GM23338 (cell line): ENCODE measurements at regions not wholly inside any gene's neighbourhood (a gene's known extent, or its start where the extent isn't known, plus 50 kb on each side); places are given as distances from the start of the nearest gene placed in this dataset.

Experiments
- ATAC-seq: fragments of 200-7000 bp; cut with Tn5 transposase; 3 replicates; pipeline ENCODE4 v1.9.1; 2020
- DNase-seq: peaks from one replicate; pipeline ENCODE4 v3.0.0-alpha.2; 2015; ENCODE audit warnings: low spot score
- H2AFZ ChIP-seq: fragments of 200-600 bp; sonication (generic); 2 replicates; pipeline ENCODE4 v1.8.0; 2016; ENCODE audit warnings: antibody characterized with exemption, mild to moderate bottlenecking, moderate library complexity
- H3F3A ChIP-seq: fragments of 200-600 bp; sonication (generic); replicated peaks from 2 replicates; pipeline ENCODE4 v1.8.0; 2017; ENCODE audit warnings: antibody characterized with exemption, mixed run types, low read depth
- H3K27ac ChIP-seq: fragments of 200-600 bp; sonication (generic); 2 replicates; pipeline ENCODE4 v1.6.1; 2016; ENCODE audit warnings: low read depth
- H3K27me3 ChIP-seq: fragments of 200-600 bp; sonication (generic); 2 replicates; pipeline ENCODE4 v1.8.0; 2016; ENCODE audit warnings: mild to moderate bottlenecking, mixed run types, moderate library complexity; ENCODE audit not compliant: insufficient read depth
- H3K36me3 ChIP-seq: fragments of 200-600 bp; sonication (generic); 2 replicates; pipeline ENCODE4 v1.8.0; 2016; ENCODE audit warnings: mild to moderate bottlenecking; ENCODE audit not compliant: insufficient read depth
- H3K4me1 ChIP-seq: fragments of 200-600 bp; sonication (generic); 2 replicates; pipeline ENCODE4 v1.8.0; 2016; ENCODE audit warnings: mild to moderate bottlenecking, moderate library complexity; ENCODE audit not compliant: insufficient read depth
- H3K4me2 ChIP-seq: fragments of 200-600 bp; sonication (generic); 2 replicates; pipeline ENCODE4 v1.7.1; 2017; ENCODE audit warnings: mixed run types
- H3K4me3 ChIP-seq: fragments of 200-600 bp; sonication (generic); 2 replicates; pipeline ENCODE4 v1.6.1; 2016; ENCODE audit warnings: mixed run types
- H3K79me2 ChIP-seq: fragments of 200-600 bp; sonication (generic); replicated peaks from 2 replicates; pipeline ENCODE4 v1.8.0; 2017; ENCODE audit warnings: mild to moderate bottlenecking; ENCODE audit not compliant: insufficient read depth
- H3K9me2 ChIP-seq: fragments of 200-600 bp; sonication (generic); 2 replicates; pipeline ENCODE4 v1.8.0; 2017; ENCODE audit not compliant: insufficient read depth
- H4K20me1 ChIP-seq: fragments of 200-600 bp; sonication (generic); replicated peaks from 2 replicates; pipeline ENCODE4 v1.8.0; 2017; ENCODE audit warnings: mild to moderate bottlenecking; ENCODE audit not compliant: insufficient read depth
- H3K27ac Mint-ChIP-seq: 2 replicates; pipeline ENCODE4 v1.8.0; 2020; ENCODE audit warnings: inconsistent platforms, mild to moderate bottlenecking, moderate library complexity, mixed read lengths
- H3K27me3 Mint-ChIP-seq: 3 replicates; pipeline ENCODE4 v1.8.0; 2022; ENCODE audit warnings: low read depth, mild to moderate bottlenecking, moderate library complexity, mixed read lengths, inconsistent platforms; ENCODE audit not compliant: insufficient read depth, poor library complexity
- H3K36me3 Mint-ChIP-seq: 3 replicates; pipeline ENCODE4 v1.8.0; 2021; ENCODE audit warnings: low read depth, mild to moderate bottlenecking, inconsistent platforms, moderate library complexity, mixed read lengths
- H3K4me1 Mint-ChIP-seq: 3 replicates; pipeline ENCODE4 v1.8.0; 2020; ENCODE audit warnings: mild to moderate bottlenecking, inconsistent platforms, mixed read lengths
- H3K4me3 Mint-ChIP-seq: 3 replicates; pipeline ENCODE4 v1.8.0; 2021; ENCODE audit warnings: moderate library complexity, mild to moderate bottlenecking, inconsistent platforms, mixed read lengths
- H3K9me3 Mint-ChIP-seq: 3 replicates; pipeline ENCODE4 v1.8.0; 2020; ENCODE audit warnings: moderate library complexity, mild to moderate bottlenecking, inconsistent platforms, mixed read lengths
- CREB1 ChIP-seq: fragments of 250-450 bp; sonication (Bioruptor Pico); IDR thresholded peaks from 2 replicates; pipeline ENCODE4 v1.5.0; 2020; ENCODE audit warnings: low read depth, mild to moderate bottlenecking, moderate library complexity
- ETS1 ChIP-seq: IDR thresholded peaks from 2 replicates; pipeline ENCODE4 v1.6.1; 2016; ENCODE audit warnings: antibody characterized with exemption
- EZH2 ChIP-seq: fragments of 200-600 bp; sonication (generic); IDR thresholded peaks from one replicate; pipeline ENCODE4 v1.8.0; 2017; ENCODE audit warnings: antibody characterized with exemption, mild to moderate bottlenecking, low read depth; ENCODE audit not compliant: unreplicated experiment
- JUNB ChIP-seq: IDR thresholded peaks from one replicate; pipeline ENCODE4 v1.6.1; 2016; ENCODE audit warnings: antibody characterized with exemption; ENCODE audit not compliant: unreplicated experiment
- NANOG ChIP-seq: IDR thresholded peaks from 2 replicates; pipeline ENCODE4 v1.6.1; 2016; ENCODE audit warnings: antibody characterized with exemption, borderline replicate concordance
- POLR2AphosphoS5 ChIP-seq: IDR thresholded peaks from 2 replicates; pipeline ENCODE4 v1.6.1; 2016; ENCODE audit warnings: antibody characterized with exemption, low read depth
- REST ChIP-seq: IDR thresholded peaks from one replicate; pipeline ENCODE4 v1.6.1; 2018; ENCODE audit warnings: antibody characterized with exemption; ENCODE audit not compliant: unreplicated experiment
- STAT1 ChIP-seq: IDR thresholded peaks from one replicate; pipeline ENCODE4 v1.6.1; 2016; ENCODE audit warnings: antibody characterized with exemption; ENCODE audit not compliant: unreplicated experiment
- ZNF331 ChIP-seq: fragments of 250-450 bp; sonication (Bioruptor Pico); IDR thresholded peaks from 2 replicates; pipeline ENCODE4 v1.5.0; 2020; ENCODE audit warnings: low read depth, mild to moderate bottlenecking, moderate library complexity
- ZNF462 ChIP-seq: fragments of 250-450 bp; sonication (Bioruptor Pico); IDR thresholded peaks from 2 replicates; pipeline ENCODE4 v1.5.0; 2020; ENCODE audit warnings: mild to moderate bottlenecking, moderate library complexity

GRCh38 chr15:98232761-98233160 is 272.3 kb downstream of the ARRDC4 start (continued):
- TF ChIP-seq ETS1 (no peak), POLR2AphosphoS5 (no peak)

- Mint-ChIP-seq H3K4me1 (no peaks in the 10 kb centered on the region), H3K4me3 (no peak overlapping the region), H3K27ac (no peak overlapping the region), H3K9me3 (no peaks in the 10 kb centered on the region), H3K36me3 (no peaks in the 10 kb centered on the region), H3K27me3 (peaks cover 3% of the 10 kb centered on the region)
- Histone ChIP-seq H3K36me3 (no peaks in the 10 kb centered on the region), H4K20me1 (no peaks in the 10 kb centered on the region), H3K4me1 (no peaks in the 10 kb centered on the region), H3K9me2 (peaks cover 11% of the 10 kb centered on the region), H2AFZ (no peak overlapping the region), H3K27me3 (no peaks in the 10 kb centered on the region), H3K4me2 (no peak overlapping the region), H3K27ac (no peak overlapping the region), H3F3A (no peaks in the 10 kb centered on the region), H3K4me3 (no peak overlapping the region), H3K79me2 (no peaks in the 10 kb centered on the region)
- no peak for DNase-seq
- ATAC-seq, result no peak
- TF ChIP-seq JUNB (no peak), EZH2 (no peak), CREB1 (CRISPR knock-in tag) (no peak), POLR2AphosphoS5 (no peak), NANOG (no peak), ZNF331 (CRISPR knock-in tag) (no peak), REST (no peak), STAT1 (no peak), ZNF462 (no peak)
Observed at GRCh38 chr15:98233873-98234272, 273.4 kb downstream of the ARRDC4 start.
